ENCODE measurements at regions not wholly inside any gene's neighbourhood (a gene's known extent, or its start where the extent isn't known, plus 50 kb on each side); places are given as distances from the start of the nearest gene placed in this dataset.

GRCh38 chr5:121226765-121227164 is 624.9 kb upstream of the FTMT start:
- TF ChIP-seq CTCF (IDR thresholded peaks at IDR 0.05) (no peak), POLR2A (IDR thresholded peaks at IDR 0.05) (no peak)
